ENCODE measurements at regions not wholly inside any gene's neighbourhood (a gene's known extent, or its start where the extent isn't known, plus 50 kb on each side); places are given as distances from the start of the nearest gene placed in this dataset.

DNA sequence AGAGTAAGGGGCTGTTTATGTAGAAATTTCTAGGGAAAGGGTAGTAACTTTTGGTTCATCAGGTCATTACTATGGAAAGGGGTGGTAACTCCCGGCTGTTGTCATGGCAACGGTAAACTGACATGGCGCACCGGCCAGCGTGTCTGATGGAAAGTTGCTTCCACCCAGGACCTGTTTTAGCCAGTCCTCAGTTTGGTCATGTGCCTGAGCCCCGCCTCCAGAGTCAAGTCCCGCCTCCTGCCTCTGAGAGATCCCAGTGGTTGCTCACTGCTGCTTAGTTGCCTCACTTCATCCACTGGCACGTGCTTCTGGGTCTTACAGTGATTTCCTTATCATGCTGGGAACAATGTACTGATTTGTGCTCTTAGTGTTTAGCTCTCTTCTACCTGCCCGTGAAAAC lies 455.2 kb upstream of the ZNF507 start:
- no peak for TF ChIP-seq MXI1 (IDR thresholded peaks at IDR 0.05; ENCODE audit: borderline replicate concordance, low read depth, low read length)
- TF ChIP-seq CTCF (conservative IDR thresholded peaks at IDR 0.05; ENCODE audit: low read depth, low read length): no peak
- TF ChIP-seq POLR2A (IDR thresholded peaks at IDR 0.05; ENCODE audit: low read depth, low read length): no peak
- TF ChIP-seq USF2 (IDR thresholded peaks at IDR 0.05; ENCODE audit: low read depth, low read length): no peak
- no peak for TF ChIP-seq SMC3 (IDR thresholded peaks at IDR 0.05; ENCODE audit: low read depth, low read length)
- no peak for TF ChIP-seq RAD21 (IDR thresholded peaks at IDR 0.05; ENCODE audit: low read length)
- no peak for TF ChIP-seq CHD1 (IDR thresholded peaks at IDR 0.05; ENCODE audit: low read depth, low read length)
- no peak for TF ChIP-seq RFX5 (IDR thresholded peaks at IDR 0.05; ENCODE audit: low read depth, low read length)
- TF ChIP-seq FOS (IDR thresholded peaks at IDR 0.05; ENCODE audit: low read depth, low read length): no peak

All from IMR-90 (cell line).